Head of caudate nucleus (tissue), 42 donors: ENCODE measurements at regions not wholly inside any gene's neighbourhood (a gene's known extent, or its start where the extent isn't known, plus 50 kb on each side); places are given as distances from the start of the nearest gene placed in this dataset.
A peak's percentile ranks its signal among the peaks of the same experiment; 100 is the strongest.

Experiments
- DNase-seq, 42 donors: peaks; one replicate each; pipeline versions ENCODE4 v3.0.0 to v3.0.0-alpha.2; 2020 to 2021; ENCODE audit warnings: mixed read lengths in 7 of 42
- intact Hi-C: fragments of 100-400 bp; cut with DNase I; formaldehyde crosslinking; loops from one replicate; pipeline ENCODE4 v1.15.0; 2022

DNA sequence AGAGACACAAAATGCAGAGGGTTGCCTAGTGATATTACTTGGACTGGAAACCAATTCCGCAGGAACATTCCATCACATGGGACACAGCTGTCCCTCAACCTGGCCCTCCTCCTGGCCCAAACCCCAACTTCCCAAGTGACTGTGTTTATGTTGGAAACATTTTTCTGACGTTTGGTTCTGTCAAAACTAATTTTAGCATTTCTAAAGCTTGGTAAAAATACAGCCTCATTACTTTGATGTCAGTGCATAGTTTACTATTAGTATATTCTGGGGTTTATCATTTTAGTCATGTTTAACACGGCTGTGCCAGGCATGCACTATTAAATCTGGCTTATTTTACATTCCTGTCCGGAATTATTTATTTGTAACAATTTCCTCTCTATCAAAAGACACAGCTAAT is 69.9 kb downstream of the GLI2 start:
- intact Hi-C loops = no loop called here
- no peak for DNase-seq

DNA sequence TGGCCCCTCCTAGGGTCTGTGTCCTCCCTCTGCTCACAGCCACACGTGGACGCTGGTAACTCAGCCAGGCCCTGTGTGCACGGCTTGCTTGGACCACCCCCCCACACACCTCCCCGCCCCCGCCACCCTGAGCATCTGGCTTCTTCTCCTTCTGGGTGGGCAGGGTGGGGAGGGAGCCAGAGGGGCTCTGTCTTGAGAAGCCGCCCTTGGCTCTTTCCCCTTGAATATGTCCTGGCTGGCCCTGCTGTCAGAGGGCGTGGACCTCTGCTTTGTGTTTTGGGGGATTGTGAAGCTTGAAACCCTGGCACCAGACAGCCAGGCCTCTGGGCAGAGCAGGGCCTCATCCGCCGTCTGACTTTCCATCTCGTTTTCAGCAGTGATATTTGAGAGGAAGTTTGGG is 72.1 kb downstream of the GLI2 start:
- no peak for DNase-seq
- intact Hi-C loops = no loop called here

DNA sequence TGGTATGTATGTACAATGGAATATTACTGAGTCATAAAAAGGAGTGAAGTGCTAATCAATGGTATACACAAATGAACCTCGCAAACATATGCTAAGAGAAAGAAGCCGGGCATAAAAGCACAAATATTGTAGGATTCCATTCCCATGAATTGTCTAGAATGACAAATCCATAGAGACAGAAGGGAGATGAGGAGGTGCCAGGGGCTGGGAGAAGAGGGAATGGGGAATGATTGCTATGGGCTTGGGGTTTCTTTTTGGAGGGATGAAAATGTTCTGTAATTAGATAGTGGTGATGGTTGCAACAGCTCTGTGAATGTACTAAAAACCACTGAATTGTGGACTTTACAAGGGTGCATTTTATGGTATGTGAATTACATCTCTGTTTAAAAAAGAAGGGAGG is 73.5 kb downstream of the GLI2 start:
- no peak for DNase-seq
- intact Hi-C loops = no loop called here

DNA sequence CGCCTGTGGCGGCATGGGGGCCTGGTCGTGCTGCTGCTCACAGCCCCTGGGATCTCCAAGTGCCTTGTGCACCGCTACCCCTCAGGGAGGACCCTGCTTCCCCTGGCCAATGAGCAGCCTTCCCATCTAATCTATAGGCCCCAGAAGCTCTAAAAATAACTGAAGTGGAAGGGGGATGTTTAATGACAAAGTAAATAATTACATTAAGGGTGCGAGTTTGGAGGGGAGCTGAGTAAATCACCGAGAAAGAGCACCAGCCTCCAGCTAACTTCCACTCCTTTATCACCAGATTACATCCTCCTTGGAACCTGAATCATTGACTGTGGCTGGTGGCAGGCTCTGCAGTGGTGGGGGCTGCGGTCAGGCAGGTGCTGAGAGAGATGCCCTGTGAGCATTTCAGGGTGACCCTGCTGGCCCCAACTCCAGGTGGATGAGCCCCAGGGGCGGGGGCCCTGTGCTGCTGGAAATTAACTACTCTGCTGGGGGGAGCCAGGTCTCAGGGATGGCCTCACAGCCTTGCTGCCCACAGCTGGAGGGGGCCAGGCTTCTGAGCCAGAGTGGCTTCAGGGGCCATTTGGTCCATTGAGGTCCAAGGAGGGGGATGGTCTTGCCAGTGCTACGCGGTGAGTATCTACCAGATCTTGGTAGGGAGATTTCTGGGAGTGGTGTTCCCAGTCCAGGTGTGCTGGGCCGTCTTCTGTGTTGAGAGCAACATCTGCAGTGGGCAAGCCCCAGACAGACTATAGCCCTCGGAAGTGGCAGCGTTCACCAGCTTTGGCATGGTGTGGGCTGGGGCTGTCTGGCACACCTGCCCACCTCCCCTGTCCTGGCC is 74.2 kb downstream of the GLI2 start:
- intact Hi-C loops = no loop called here

DNA sequence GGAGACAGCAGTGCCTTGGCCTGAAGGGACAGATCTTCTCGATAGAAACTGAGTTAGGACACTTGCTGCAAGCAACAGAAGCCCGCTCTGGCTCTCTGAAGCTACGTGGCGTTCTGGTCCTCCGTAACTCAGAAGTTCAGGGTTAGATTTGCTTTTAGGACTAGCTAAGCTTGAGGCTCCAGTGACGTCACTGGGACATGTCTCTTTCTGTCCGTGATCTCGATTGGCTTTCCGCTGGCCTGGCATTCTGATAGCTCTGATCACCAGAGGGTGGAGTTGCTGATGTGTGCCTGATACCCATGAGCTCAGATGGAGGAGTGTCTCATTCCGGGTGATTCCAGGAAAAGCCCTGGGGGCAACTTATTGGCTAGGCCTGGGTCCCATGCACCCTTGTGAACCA is 75.0 kb downstream of the GLI2 start:
- no peak for DNase-seq
- intact Hi-C loops = no loop called here

More for the DNA sequence above, 74.2 kb downstream of the GLI2 start:
- DNase-seq = no peak

DNA sequence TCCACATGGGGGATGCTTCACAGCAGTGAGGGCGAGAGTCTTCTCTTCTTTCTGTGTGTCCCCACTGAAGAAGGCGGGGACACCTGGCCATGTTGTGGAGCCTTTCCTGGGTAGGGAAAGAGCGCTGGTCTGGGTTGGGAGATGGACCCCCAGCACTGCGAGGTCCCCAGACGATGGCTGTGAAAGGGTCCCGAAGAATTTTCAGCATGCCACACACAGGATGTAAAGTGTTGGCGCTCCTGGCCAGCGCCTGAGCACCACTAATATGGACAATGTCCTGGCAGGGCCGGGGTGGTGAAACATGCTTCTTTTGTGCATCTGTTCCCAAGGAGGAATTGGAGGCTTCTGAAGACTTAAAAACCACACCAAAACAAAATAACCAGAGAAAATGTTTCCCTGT is 77.2 kb downstream of the GLI2 start:
- no peak for DNase-seq
- intact Hi-C loops = no loop called here

DNA sequence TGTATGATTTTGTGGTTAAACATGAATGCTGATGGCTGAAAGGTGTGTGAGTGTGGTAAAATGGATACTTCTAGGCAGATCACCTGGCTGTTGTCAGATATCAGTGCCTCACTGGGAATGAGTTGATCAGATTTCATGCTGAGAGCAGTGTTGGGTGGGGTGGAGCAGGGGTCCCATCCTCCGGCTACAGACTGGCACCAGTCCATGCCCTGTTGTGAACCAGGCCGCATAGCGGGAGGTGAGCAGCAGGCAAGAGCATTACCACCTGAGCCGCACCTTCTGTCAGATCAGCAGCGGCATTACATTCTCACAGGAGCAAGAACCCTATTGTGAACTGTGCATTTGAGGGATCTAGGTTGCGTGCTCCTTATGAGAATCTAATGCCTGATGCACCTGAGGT is 78.7 kb downstream of the GLI2 start:
- intact Hi-C loops = no loop called here
- no peak for DNase-seq

DNA sequence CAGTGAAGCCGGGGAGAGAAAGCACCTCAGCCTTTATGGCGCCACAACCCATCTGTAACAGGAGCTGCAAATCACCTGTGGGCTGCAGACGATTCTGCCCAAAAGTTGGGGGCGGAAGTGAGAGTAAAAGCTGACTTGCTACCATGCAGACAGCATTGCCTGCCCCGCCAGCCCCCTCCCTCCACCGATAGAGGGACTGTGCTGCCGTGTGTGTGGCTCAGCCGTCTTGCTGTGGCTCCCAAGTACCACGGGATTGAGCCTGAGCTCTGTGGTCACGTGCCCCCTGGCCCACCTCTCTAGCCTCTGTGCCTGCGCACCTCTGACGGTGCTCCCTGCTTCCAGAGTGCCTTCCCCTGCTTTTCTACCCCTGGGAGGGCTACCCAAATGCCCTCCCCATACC is 79.6 kb downstream of the GLI2 start:
- DNase-seq = no peak
- intact Hi-C loops = no loop called here

DNA sequence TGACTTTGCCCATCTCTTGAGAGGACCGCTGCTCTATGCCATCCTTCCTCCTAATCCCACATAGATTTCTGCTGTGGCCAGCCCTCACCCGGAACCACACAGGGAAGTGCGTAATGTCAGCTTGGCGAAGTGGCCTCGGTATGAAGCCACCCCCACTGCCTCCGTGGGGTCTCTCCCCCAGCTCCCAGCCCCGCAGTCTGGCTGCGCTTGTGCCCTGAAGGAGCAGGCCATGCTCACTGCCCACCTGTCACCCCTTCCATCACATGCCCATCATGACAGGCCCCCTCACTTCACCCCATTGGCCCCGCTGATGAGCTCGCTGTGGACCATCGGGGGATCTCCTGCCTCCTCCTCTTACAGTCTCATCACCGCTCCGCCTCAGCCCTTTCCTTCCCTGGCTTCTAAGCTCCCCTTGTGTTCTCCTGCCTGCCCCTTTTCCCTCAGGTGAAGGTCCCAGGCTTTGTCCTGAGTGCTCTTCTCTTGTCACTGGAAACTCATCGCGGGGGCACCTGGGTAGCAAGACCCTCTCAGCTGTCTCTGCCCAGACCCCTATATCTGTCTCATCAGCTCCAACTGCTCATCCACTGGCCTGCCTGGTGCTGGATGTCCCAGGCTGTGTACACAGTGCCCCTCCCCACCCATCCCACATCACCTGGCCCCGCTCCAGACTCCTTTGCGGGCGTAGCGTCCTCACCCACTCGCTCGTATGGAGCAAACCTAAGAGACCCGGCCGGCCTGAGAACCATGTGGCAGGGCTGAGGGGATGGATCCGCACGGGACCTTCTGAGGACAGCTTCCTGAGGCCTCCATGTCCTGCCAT is 81.7 kb downstream of the GLI2 start:
- no peak for DNase-seq
- intact Hi-C loops = no loop called here

DNA sequence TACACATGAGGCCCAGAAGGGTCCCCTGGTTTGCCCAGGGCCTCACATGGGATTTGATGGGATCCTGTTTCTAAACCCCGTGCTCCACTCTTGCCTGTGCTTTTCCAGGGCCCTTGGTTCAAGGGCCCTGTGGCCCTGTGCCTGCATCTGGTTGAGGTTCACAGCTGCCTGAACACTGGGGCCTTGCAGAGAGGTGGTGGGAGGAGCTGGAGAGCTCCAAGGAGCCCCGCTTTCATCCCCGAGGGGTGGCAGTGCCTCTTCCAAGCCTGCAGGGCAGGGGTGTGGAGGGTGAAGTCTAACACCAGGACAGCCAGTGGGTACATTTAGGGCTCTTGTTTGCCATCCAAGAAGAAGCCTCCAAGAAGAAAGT is 82.3 kb downstream of the GLI2 start:
- intact Hi-C loops = no loop called here

DNA sequence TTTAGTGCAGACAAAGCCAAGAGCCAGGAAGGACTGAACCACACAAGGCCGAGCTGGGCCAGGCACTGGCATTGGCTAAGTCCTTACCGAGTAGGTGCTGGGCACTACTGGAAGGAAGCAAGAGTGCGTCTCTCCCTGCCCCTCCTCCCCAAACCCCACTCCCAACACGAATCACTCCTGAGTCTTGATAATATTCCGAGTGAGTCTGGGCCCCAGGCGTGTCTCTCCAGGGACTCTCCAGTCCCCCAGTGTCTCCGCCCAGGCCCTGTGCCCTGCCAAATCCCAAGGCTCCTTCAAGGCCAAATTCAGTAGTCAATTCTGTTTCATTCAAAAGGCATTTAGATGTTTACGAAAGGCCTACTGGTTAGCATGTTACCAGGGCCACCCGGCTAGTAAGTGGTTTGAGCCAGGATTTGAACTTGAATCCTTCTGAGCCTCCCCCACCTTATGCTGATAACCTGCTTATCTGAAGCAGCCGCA is 82.8 kb downstream of the GLI2 start:
- intact Hi-C loops = no loop called here
- DNase-seq = peak in 8 of 42 donors; percentile 23 to 60 (median 34)

More for the DNA sequence above, 82.3 kb downstream of the GLI2 start:
- no peak for DNase-seq

DNA sequence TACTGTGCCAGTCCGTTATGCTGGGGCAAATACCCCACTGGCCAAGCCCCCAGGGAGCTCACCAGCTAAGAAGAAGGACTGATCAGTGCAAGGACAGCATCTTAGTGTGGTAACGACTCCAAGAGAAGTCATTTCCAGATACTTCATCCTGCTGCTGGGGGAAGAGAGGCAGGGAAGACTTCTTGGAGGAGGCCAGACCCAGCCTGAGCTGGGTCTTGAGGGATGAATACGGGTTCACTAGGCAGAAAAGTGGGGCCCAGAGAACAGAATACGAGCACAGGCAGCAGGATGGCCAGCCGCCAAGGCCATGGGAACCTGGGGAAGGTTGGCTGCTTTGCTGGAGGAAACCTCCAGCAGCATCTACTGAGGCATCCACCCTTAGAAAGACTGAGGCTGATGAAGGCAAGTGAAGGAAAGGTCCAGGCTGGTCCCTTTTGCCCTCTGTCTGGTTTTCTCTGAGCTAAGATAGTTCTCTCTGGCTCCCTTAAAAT is 84.1 kb downstream of the GLI2 start:
- intact Hi-C loops = no loop called here
- DNase-seq = no peak

DNA sequence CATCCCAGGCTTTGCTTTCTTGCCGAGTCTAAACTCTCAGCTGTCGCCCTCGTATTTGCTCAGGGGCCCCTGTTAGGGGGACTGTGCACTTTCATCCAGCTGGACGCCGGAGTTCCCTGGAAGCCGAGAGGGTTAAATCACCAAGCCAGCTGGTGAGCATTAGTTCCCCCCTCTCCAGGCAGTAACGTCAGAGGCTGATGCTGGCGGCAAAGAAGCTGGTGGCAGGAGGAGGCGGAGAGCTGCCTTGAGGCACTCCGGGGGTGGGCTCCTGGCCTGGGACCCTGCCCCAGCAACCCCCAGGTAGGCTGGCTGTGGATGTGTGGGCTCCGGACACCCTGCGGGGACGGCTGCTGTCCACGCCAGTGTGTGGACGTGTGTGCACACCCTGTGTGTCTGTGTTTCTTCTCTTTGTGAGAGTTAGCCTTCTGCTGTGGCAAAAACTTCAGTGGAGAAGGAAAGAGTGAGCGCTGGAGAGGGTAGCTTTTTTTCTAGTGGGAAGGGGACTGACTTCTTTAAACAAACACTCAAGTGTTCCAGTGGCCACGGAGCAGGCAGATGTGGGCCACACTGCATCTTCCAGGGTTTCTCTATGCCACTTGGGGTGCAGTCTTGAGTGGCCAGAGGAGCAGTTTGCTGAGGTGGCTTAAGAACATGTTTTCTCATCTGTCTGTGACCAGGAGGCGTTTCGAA is 84.7 kb downstream of the GLI2 start:
- DNase-seq = no peak

DNA sequence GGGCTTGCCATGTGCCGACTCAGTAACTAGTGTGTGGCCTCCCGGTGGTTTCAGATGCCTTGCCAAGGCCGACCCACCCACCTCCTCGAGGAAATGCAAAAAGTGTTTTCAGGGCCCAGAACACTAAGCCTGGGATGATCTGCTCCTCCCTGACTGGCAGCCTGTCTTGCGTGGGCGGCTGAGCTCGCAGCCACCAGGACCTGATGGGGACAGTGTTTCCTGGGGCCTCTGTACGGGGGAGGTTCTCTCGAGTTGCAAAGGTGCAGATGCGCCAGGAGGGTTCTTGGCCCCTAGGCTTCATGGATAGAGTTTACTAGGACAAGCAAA is 85.2 kb downstream of the GLI2 start:
- DNase-seq = no peak
- intact Hi-C loops = no loop called here

More for the DNA sequence above, 84.7 kb downstream of the GLI2 start:
- intact Hi-C loops = no loop called here

DNA sequence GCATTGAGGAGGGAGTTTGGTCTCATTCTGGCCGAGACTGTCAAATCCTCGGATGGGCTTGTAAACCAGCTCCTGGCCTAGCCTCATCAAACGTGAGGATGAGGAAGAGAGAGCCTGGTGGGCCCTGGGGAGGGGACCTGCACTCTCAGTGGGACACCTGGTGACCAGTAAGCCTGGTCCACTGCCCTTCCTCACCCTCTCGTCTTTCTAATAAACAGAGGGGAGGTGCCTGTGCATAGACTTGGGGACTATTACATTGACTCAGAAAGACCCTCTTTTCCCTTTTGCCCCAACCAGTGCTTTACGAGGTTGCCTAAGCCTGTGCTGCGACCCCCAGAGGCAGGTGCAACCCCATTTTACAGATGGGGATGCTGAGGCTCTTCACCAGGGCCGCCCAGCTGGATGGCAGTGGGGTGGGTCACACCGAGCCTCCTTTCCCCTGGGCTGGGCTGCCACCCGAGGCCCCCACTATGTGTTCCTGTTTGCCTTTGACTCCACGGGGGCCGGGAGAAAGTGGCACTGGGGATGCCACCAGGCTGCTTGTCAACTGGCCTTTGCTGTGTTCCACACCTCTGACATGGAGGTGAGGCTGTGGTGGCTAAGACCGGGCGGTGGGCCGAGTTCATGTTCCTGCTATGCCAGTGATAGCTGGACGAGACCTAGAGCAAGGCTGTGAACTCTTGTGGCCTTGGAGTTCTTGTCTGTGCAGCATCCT is 85.9 kb downstream of the GLI2 start:
- intact Hi-C loops = no loop called here
- no peak for DNase-seq

DNA sequence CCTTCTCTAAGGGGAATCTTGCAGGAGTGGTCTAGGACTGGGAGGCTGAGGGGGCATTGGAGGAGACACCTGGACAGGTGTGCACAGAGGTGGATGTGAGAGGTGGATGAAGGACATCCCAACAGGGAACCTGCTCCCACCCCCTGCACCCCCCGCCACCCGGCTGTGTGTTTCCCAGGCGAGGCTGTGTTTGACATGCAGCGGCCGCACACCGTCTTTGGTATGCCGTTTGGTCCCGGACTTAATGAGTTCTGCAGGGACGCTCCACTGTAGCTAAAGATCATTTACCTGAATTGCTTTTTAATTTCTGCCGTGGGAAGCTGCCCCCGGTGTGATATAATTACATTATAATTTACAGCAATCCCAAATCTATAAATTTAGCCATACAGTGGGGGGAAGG is 87.3 kb downstream of the GLI2 start:
- no peak for DNase-seq
- intact Hi-C loops = no loop called here

DNA sequence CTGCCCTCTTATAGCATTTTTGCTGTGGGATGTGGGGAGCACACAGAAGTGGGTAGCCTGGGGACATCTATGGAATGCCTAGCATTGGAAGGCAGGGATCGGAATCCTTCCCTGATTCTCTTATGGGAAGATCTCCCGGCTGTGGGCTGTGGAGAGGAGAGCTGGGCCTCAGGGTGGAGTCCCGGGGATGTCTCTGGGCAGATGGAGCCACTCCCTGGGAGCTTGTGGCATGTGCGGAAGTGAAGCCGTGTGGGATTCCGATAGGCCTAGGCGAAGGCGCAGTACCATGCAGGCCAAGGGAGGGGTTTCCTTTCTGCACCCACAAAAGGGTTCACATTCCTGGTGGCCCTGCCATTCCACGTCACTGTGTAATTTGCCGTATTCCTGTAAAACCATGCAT is 87.9 kb downstream of the GLI2 start:
- intact Hi-C loops = no loop called here
- DNase-seq = no peak

DNA sequence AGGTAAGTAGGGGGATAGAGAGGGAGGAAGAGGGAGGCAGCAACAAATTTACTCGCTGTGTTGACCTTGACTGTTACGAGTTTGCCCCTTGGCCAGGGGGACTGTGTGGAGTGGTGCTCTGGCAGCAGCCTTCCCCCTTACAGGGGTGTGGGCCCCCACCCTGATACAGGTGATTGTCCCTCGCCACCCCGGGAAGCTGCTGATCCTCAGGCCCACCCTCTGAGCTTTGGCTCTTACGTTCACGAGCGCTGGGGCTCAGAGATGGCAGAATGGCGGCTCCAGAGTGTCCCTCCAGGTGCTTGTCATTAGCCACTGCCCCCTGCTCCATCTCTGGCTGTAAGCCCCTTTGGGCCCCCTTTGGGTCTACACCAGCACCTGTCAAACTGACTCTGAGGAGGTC is 88.6 kb downstream of the GLI2 start:
- no peak for DNase-seq
- intact Hi-C loops = no loop called here
